GM12878 (cell line): ENCODE measurements at regions not wholly inside any gene's neighbourhood (a gene's known extent, or its start where the extent isn't known, plus 50 kb on each side); places are given as distances from the start of the nearest gene placed in this dataset.

ENCODE experiments used
- ATAC-seq: fragments of 200-7000 bp; cut with Tn5 transposase; 3 replicates; pipeline ENCODE4 v1.9.1; 2020; ENCODE audit warnings: mild to moderate bottlenecking, moderate library complexity
- BruUV-seq: library from RNA; stranded (reverse); fragments of 400-500 nt; replicated peaks from 2 replicates; lab custom pipeline; 2021; lab: Mats Ljungman, UMichigan
- CTCF ChIA-PET: fragments of 300-600 bp; sonication (Branson Sonifier 250); formaldehyde crosslinking; extraction: SDS; loops from one replicate; lab custom pipeline; 2021; ENCODE audit warnings: inconsistent platforms; lab: Yijun Ruan, JAX
- POLR2A ChIA-PET: fragments of 350-600 bp; formaldehyde crosslinking; extraction: SDS; loops from one replicate; lab custom pipeline; 2021; ENCODE audit warnings: inconsistent platforms; lab: Charles Lee
- RAD21 ChIA-PET: fragments of 300-600 bp; sonication (Branson Sonifier 250); formaldehyde crosslinking; loops from one replicate; lab custom pipeline; 2023; ENCODE audit warnings: antibody characterized with exemption; ENCODE audit not compliant: unreplicated experiment; lab: Charles Lee
- SMC1A ChIA-PET: fragments of 300-600 bp; sonication (Branson Sonifier 250); formaldehyde crosslinking; loops from one replicate; lab custom pipeline; 2023; ENCODE audit not compliant: unreplicated experiment, uncharacterized antibody; lab: Charles Lee
- DNase-seq: peaks from one replicate; pipeline ENCODE4 v3.0.0-alpha.2; 2011; ENCODE audit warnings: low read depth, low spot score
- FAIRE-seq: peaks from 3 replicates; lab custom pipeline; 2011; peaks lifted over from hg19 to GRCh38; lab: Jason Lieb, UNC
- H2AFZ ChIP-seq: 2 replicates; pipeline ENCODE4 v1.6.0; 2011; ENCODE audit warnings: low read depth, low read length, control low read depth; ENCODE audit not compliant: control insufficient read depth
- H3K27ac ChIP-seq: 2 replicates; pipeline ENCODE4 v1.5.1; 2011; ENCODE audit warnings: control low read depth; ENCODE audit not compliant: control insufficient read depth, insufficient read depth
- H3K27me3 ChIP-seq, 2 experiments: replicated peaks in 1 of 2; 2 replicates each; pipeline versions ENCODE4 v1.6.0 to v1.6.1; 2011; ENCODE audit warnings: low read length in 1 of 2; ENCODE audit not compliant: control insufficient read depth in 2 of 2, insufficient read depth in 2 of 2
- H3K36me3 ChIP-seq, 2 experiments: 2 replicates each; pipeline ENCODE4 v1.5.1; 2011; ENCODE audit warnings: low read length in 1 of 2; ENCODE audit not compliant: control insufficient read depth in 2 of 2, insufficient read depth in 2 of 2
- H3K4me1 ChIP-seq: 2 replicates; pipeline ENCODE4 v1.6.1; 2011; ENCODE audit warnings: mild to moderate bottlenecking, low read length, moderate library complexity, mixed read lengths; ENCODE audit not compliant: control insufficient read depth, insufficient read depth
- H3K4me2 ChIP-seq: 2 replicates; pipeline ENCODE4 v1.6.0; 2011; ENCODE audit warnings: control low read depth; ENCODE audit not compliant: control insufficient read depth, insufficient read depth
- H3K4me3 ChIP-seq: fragments of 200-600 bp; sonication (generic); 2 replicates; pipeline ENCODE4 v1.5.1; 2016
- H3K79me2 ChIP-seq: 2 replicates; pipeline ENCODE4 v1.6.0; 2011; ENCODE audit warnings: low read length; ENCODE audit not compliant: control insufficient read depth, insufficient read depth
- H3K9ac ChIP-seq: 2 replicates; pipeline ENCODE4 v1.8.0; 2011; ENCODE audit warnings: low read length, control low read depth, mixed read lengths; ENCODE audit not compliant: control insufficient read depth, insufficient read depth
- H3K9me3 ChIP-seq: replicated peaks from 3 replicates; pipeline ENCODE4 v1.5.1; 2011; ENCODE audit warnings: mild to moderate bottlenecking, low read length; ENCODE audit not compliant: control insufficient read depth, insufficient read depth
- H4K20me1 ChIP-seq: 2 replicates; pipeline ENCODE4 v1.6.0; 2011; ENCODE audit not compliant: control insufficient read depth, insufficient read depth
- ATF7 ChIP-seq: fragments of 450-650 bp; IDR thresholded peaks from 2 replicates; pipeline ENCODE4 v1.6.1; 2016; ENCODE audit warnings: low read depth, mild to moderate bottlenecking
- BMI1 ChIP-seq: fragments of 450-650 bp; IDR thresholded peaks from 2 replicates; pipeline ENCODE4 v1.6.1; 2016; ENCODE audit warnings: mild to moderate bottlenecking, moderate library complexity, borderline replicate concordance
- EED ChIP-seq: sonication (generic); IDR thresholded peaks from 2 replicates; pipeline ENCODE4 v1.6.1; 2016; ENCODE audit warnings: antibody characterized with exemption, low read depth
- GABPA ChIP-seq: IDR thresholded peaks from 2 replicates; pipeline ENCODE4 v1.6.1; 2014; ENCODE audit warnings: antibody characterized with exemption, low read depth, mild to moderate bottlenecking, inconsistent platforms
- HCFC1 ChIP-seq: fragments of 150-350 bp; IDR thresholded peaks from 2 replicates; pipeline ENCODE4 v1.6.1; 2014; ENCODE audit warnings: low read length
- KDM1A ChIP-seq: fragments of 200-600 bp; sonication (generic); IDR thresholded peaks from 2 replicates; pipeline ENCODE4 v1.6.1; 2016; ENCODE audit warnings: borderline replicate concordance
- STAT3 ChIP-seq: IDR thresholded peaks from 2 replicates; pipeline ENCODE4 v1.6.1; 2011; ENCODE audit warnings: low read depth, low read length, improper control_type of control experiment
- ZBTB33 ChIP-seq: fragments of 450-650 bp; IDR thresholded peaks from 2 replicates; pipeline ENCODE4 v1.6.1; 2017; ENCODE audit warnings: mild to moderate bottlenecking
- ZNF622 ChIP-seq: fragments of 450-650 bp; IDR thresholded peaks from 2 replicates; pipeline ENCODE4 v1.6.1; 2017; ENCODE audit warnings: mild to moderate bottlenecking, inconsistent platforms
- WGBS: methylation state at CpG from one replicate; pipeline ENCODE4 v1.1.6; 2016; ENCODE audit warnings: low lambda C conversion rate; ENCODE audit not compliant: insufficient replicate concordance, insufficient coverage; ENCODE audit errors: missing lambda C conversion rate; 5-methylcytosine and 5-hydroxymethylcytosine counted together
- in situ Hi-C: fragments of 300-500 bp; cut with MboI; formaldehyde crosslinking; loops from 9 replicates; pipeline ENCODE4 v1.14.3; 2018; ENCODE audit warnings: mixed read lengths
- intact Hi-C: fragments of 100-400 bp; cut with micrococcal nuclease; formaldehyde crosslinking; loops from one replicate; pipeline ENCODE4 v1.14.2; 2022; ENCODE audit not compliant: unreplicated experiment
- TF ChIP-seq, protein P1 (sequence below): fragments of 450-650 bp; IDR thresholded peaks from 2 replicates; pipeline ENCODE4 v1.6.1; 2016; ENCODE audit warnings: mild to moderate bottlenecking

DNA sequence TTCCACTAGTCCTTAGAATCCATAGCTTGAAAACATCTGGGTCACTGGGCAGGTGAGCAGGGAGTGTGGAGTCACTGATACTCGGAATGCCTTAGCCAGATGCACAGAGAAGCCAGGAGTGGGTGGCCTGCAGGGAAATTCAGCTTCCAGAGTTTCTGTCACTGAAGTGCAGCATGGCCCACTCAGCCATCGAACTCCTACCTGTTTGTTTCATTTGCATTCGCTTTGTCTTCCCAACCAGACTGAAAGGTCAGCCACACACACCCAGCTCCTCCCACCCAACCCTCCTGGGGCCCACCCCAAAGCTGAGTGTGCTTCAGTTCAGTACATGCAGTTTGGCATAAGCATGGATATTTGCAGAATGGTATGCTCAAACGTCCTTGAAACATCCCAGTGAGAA is 124.5 kb upstream of the ATP10A start:
- POLR2A ChIA-PET, result no interaction called here

DNA sequence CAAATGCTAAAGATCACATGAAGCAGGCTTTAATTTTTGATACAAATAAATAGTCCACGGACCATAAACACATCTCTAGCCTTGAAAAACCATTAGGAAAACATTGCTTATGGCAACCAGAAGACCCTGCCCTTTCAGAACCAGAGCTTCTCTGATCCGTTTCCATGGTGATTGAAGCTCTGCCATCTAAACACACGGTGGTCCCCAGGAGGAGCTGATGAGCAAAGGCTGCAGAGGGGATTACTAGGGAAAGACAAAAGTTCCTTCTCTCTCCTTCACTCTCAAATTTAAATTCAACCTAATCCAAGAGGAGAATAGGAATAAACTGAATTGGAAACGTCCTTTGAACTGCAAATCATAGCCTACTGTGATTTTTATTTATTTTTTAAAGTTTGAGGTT is 122.0 kb upstream of the ATP10A start:
- DNase-seq (no peak), FAIRE-seq (no peak), ATAC-seq (no peak)
- Histone ChIP-seq H3K36me3 (no peaks in the 10 kb centered on the region), H3K79me2 (no peaks in the 10 kb centered on the region), H2AFZ (no peak overlapping the region), H3K9ac (no peak overlapping the region), H3K4me1 (no peaks in the 10 kb centered on the region), H3K27ac (no peak overlapping the region), H3K9me3 (no peaks in the 10 kb centered on the region; the same call in 2 of the 3 replicates), H3K27me3 (no peaks in the 10 kb centered on the region), H4K20me1 (no peaks in the 10 kb centered on the region), H3K4me3 (no peak overlapping the region)
- intact Hi-C loops, result no loop called here
- in situ Hi-C loops, result loop anchor here (5.0 kb wide), 1 partner anchor 52 kb away; no protein-coding TSS in a partner anchor
- 2% methylated on average over 4 of the region's 4 CpGs for WGBS
- SMC1A ChIA-PET, result no interaction called here
- BruUV-seq, result no TSS peak
- RAD21 ChIA-PET, result no interaction called here
- CTCF ChIA-PET, result no interaction called here
- POLR2A ChIA-PET, result no interaction called here
- TF ChIP-seq STAT3 (no peak), ZNF622 (no peak), EED (no peak), ATF7 (no peak), ZBTB33 (no peak), KDM1A (no peak)
- TF ChIP-seq, protein P1, sequence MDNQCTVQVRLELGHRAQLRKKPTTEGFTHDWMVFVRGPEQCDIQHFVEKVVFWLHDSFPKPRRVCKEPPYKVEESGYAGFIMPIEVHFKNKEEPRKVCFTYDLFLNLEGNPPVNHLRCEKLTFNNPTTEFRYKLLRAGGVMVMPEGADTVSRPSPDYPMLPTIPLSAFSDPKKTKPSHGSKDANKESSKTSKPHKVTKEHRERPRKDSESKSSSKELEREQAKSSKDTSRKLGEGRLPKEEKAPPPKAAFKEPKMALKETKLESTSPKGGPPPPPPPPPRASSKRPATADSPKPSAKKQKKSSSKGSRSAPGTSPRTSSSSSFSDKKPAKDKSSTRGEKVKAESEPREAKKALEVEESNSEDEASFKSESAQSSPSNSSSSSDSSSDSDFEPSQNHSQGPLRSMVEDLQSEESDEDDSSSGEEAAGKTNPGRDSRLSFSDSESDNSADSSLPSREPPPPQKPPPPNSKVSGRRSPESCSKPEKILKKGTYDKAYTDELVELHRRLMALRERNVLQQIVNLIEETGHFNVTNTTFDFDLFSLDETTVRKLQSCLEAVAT, result no peak
- TF ChIP-seq, all 136 proteins: peak for 0
- no peak overlapping the region for H3K4me2 ChIP-seq

More for the DNA sequence above, 124.5 kb upstream of the ATP10A start:
- TF ChIP-seq GABPA (no peak), BMI1 (no peak), HCFC1 (no peak)
- no peaks in the 10 kb centered on the region for H3K79me2 ChIP-seq
- no peaks in the 10 kb centered on the region for H4K20me1 ChIP-seq
- FAIRE-seq, result no peak
- WGBS, result 12% methylated on average over 4 of the region's 4 CpGs
- H3K9me3 ChIP-seq, result no peaks in the 10 kb centered on the region; the same call in 2 of the 3 replicates
- H3K36me3 ChIP-seq, result no peaks in the 10 kb centered on the region
- no peak for DNase-seq
- H3K4me1 ChIP-seq, result no peaks in the 10 kb centered on the region
- in situ Hi-C loops (loop anchor here (5.0 kb wide), 1 partner anchor 50 kb away; no protein-coding TSS in a partner anchor), intact Hi-C loops (no loop called here)
- no peaks in the 10 kb centered on the region for H3K27me3 ChIP-seq
- no peak overlapping the region for H3K27ac ChIP-seq
- RAD21 ChIA-PET, result no interaction called here
- H3K9ac ChIP-seq, result no peak overlapping the region
- SMC1A ChIA-PET, result no interaction called here
- no peak overlapping the region for H2AFZ ChIP-seq
- no peak overlapping the region for H3K4me2 ChIP-seq
- no peak overlapping the region for H3K4me3 ChIP-seq
- no peak for ATAC-seq
- CTCF ChIA-PET, result no interaction called here
- BruUV-seq, result no TSS peak
